K562 (cell line): ENCODE measurements at regions not wholly inside any gene's neighbourhood (a gene's known extent, or its start where the extent isn't known, plus 50 kb on each side); places are given as distances from the start of the nearest gene placed in this dataset.

Source experiments
- ARID1B ChIP-seq: fragments of 450-650 bp; IDR thresholded peaks from 2 replicates; pipeline ENCODE4 v1.6.1; 2016; ENCODE audit warnings: antibody characterized with exemption, mild to moderate bottlenecking, inconsistent platforms
- ARID2 ChIP-seq: fragments of 450-650 bp; IDR thresholded peaks from 2 replicates; pipeline ENCODE4 v1.6.1; 2017; ENCODE audit warnings: antibody characterized with exemption, mild to moderate bottlenecking
- BRF1 ChIP-seq: IDR thresholded peaks from 3 replicates; pipeline ENCODE4 v1.6.1; 2011; ENCODE audit warnings: borderline replicate concordance, mild to moderate bottlenecking; ENCODE audit not compliant: insufficient read length; ENCODE audit errors: extremely low read depth
- HDAC6 ChIP-seq: IDR thresholded peaks from 2 replicates; pipeline ENCODE4 v1.6.1; 2012; ENCODE audit warnings: low read depth, mild to moderate bottlenecking, control low read depth, inconsistent platforms, low read length, moderate library complexity
- HNRNPK ChIP-seq: fragments of 200-400 bp; formaldehyde crosslinking; IDR thresholded peaks from one replicate; pipeline ENCODE4 v1.6.1; 2018; ENCODE audit warnings: mild to moderate bottlenecking, low read depth, low read length; ENCODE audit not compliant: poor library complexity, severe bottlenecking
- L3MBTL2 ChIP-seq: fragments of 450-650 bp; IDR thresholded peaks from 2 replicates; pipeline ENCODE4 v1.6.1; 2016; ENCODE audit warnings: mild to moderate bottlenecking, moderate library complexity
- NFE2L1 ChIP-seq: fragments of 450-650 bp; IDR thresholded peaks from 2 replicates; pipeline ENCODE4 v1.6.1; 2016; ENCODE audit warnings: missing genetic modification characterization, low read depth, mild to moderate bottlenecking, missing compliant biosample characterization, moderate library complexity, borderline replicate concordance
- RAD21 ChIP-seq, 2 experiments: fragments of 250-450 bp in 1 of 2; fragments of 450-650 bp in 1 of 2; sonication (Bioruptor Pico) in 1 of 2; formaldehyde crosslinking in 1 of 2; IDR thresholded peaks in 1 of 2; conservative IDR thresholded peaks in 1 of 2; 2 replicates each; pipeline versions ENCODE4 v1.4.0 to v1.8.0; 2020 to 2022; ENCODE audit warnings: mild to moderate bottlenecking in 2 of 2, moderate library complexity in 1 of 2
- RBBP5 ChIP-seq: fragments of 200-600 bp; sonication (generic); IDR thresholded peaks from 2 replicates; pipeline ENCODE4 v1.6.1; 2012; ENCODE audit warnings: borderline replicate concordance, mild to moderate bottlenecking, low read length, control low read depth, inconsistent platforms; ENCODE audit not compliant: insufficient read depth, poor library complexity, severe bottlenecking
- RFX5 ChIP-seq: IDR thresholded peaks from 2 replicates; pipeline ENCODE4 v1.6.1; 2011; ENCODE audit warnings: low read depth, mild to moderate bottlenecking, improper control_type of control experiment, low read length
- SLC30A9 ChIP-seq: fragments of 250-450 bp; sonication (Bioruptor Pico); IDR thresholded peaks from 2 replicates; pipeline ENCODE4 v1.8.0; 2022; ENCODE audit warnings: mild to moderate bottlenecking, moderate library complexity
- TCF7 ChIP-seq: sonication (generic); IDR thresholded peaks from 2 replicates; pipeline ENCODE4 v1.6.1; 2016; ENCODE audit warnings: antibody characterized with exemption, borderline replicate concordance
- THAP7 ChIP-seq: fragments of 250-450 bp; sonication (Bioruptor Pico); IDR thresholded peaks from 2 replicates; pipeline ENCODE4 v1.5.0; 2021
- THRAP3 ChIP-seq: fragments of 450-650 bp; IDR thresholded peaks from 2 replicates; pipeline ENCODE4 v1.6.1; 2016; ENCODE audit warnings: mild to moderate bottlenecking, inconsistent platforms, borderline replicate concordance
- U2AF1 ChIP-seq: fragments of 200-400 bp; formaldehyde crosslinking; optimal IDR thresholded peaks from 2 replicates; pipeline ENCODE3; 2017; ENCODE audit warnings: mild to moderate bottlenecking, low read depth, low read length, moderate library complexity
- ZBTB8A ChIP-seq: fragments of 450-650 bp; IDR thresholded peaks from 2 replicates; pipeline ENCODE4 v1.6.1; 2018; ENCODE audit warnings: mild to moderate bottlenecking, moderate library complexity; ENCODE audit not compliant: partially characterized antibody
- ZNF354B ChIP-seq: fragments of 250-450 bp; sonication (Bioruptor Pico); IDR thresholded peaks from 2 replicates; pipeline ENCODE4 v1.4.0; 2020
- ZNF717 ChIP-seq: fragments of 250-450 bp; sonication (Bioruptor Pico); IDR thresholded peaks from 2 replicates; pipeline ENCODE4 v1.5.0; 2021
- TF ChIP-seq, protein P1 (sequence below), 2 experiments: fragments of 450-650 bp; conservative IDR thresholded peaks; 2 replicates each; pipeline ENCODE4 v1.6.1; 2017; ENCODE audit warnings: mild to moderate bottlenecking in 2 of 2, moderate library complexity in 2 of 2
- TF ChIP-seq, protein P2 (sequence below), 3 experiments: fragments of 200-800 bp in 1 of 3; sonication (Bioruptor generic) in 1 of 3; sonication (generic) in 1 of 3; formaldehyde crosslinking in 1 of 3; IDR thresholded peaks; 2 replicates each; pipeline versions ENCODE4 v1.6.1 to v1.8.0; 2016 to 2022; ENCODE audit warnings: mild to moderate bottlenecking in 2 of 3, missing compliant biosample characterization in 2 of 3, missing genetic modification characterization in 2 of 3, missing genetic modification reagents in 1 of 3
- TF ChIP-seq, protein P3 (sequence below): fragments of 450-650 bp; IDR thresholded peaks from 2 replicates; pipeline ENCODE4 v1.6.1; 2017; ENCODE audit warnings: antibody characterized with exemption, mild to moderate bottlenecking

DNA sequence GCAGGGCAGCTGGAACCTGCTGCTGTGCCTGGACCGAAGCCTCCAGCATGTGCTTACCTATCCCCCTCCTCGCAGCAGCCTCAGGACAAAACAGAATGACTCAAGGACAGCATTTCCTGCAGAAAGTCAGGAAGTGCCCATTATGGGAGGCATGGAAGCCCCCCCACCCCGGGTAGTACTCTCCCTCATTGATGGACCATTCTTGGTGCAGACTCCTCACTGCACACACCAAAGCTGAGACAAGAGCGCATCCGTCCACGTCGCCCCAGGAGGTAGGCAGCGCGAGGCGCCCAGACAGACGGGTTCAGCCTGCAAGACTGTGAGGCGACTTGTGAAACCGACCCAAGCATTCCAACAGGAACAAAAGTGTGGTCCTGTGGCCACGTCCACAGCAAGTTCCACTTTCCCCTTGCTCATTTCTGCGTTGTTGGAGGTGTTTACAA lies 243.9 kb upstream of the ATXN7L3B start (continued):
- TF ChIP-seq, protein P1, sequence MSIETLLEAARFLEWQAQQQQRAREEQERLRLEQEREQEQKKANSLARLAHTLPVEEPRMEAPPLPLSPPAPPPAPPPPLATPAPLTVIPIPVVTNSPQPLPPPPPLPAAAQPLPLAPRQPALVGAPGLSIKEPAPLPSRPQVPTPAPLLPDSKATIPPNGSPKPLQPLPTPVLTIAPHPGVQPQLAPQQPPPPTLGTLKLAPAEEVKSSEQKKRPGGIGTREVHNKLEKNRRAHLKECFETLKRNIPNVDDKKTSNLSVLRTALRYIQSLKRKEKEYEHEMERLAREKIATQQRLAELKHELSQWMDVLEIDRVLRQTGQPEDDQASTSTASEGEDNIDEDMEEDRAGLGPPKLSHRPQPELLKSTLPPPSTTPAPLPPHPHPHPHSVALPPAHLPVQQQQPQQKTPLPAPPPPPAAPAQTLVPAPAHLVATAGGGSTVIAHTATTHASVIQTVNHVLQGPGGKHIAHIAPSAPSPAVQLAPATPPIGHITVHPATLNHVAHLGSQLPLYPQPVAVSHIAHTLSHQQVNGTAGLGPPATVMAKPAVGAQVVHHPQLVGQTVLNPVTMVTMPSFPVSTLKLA (conservative IDR thresholded peaks at IDR 0.05): 0 out of 4 replicates have a peak, but pooled peaks of 1 of the 2 experiments have one; percentile 13
- TF ChIP-seq ARID1B (no peak), THAP7 (CRISPR knock-in tag) (no peak), ARID2 (no peak), RFX5 (no peak), SLC30A9 (CRISPR knock-in tag) (no peak), HNRNPK (no peak), U2AF1 (no peak), THRAP3 (no peak), L3MBTL2 (peak; percentile 68), RBBP5 (peak; percentile 71), TCF7 (no peak), HDAC6 (no peak), NFE2L1 (tag) (no peak), BRF1 (no peak), ZBTB8A (no peak), ZNF717 (CRISPR knock-in tag) (no peak), ZNF354B (CRISPR knock-in tag) (no peak), RAD21 (CRISPR knock-in tag; conservative IDR thresholded peaks at IDR 0.05 in 1 of 2, IDR thresholded peaks at IDR 0.05 in 1 of 2) (no peak)
- TF ChIP-seq, protein P2, sequence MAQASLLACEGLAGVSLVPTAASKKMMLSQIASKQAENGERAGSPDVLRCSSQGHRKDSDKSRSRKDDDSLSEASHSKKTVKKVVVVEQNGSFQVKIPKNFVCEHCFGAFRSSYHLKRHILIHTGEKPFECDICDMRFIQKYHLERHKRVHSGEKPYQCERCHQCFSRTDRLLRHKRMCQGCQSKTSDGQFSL (CRISPR knock-in tag; IDR thresholded peaks at IDR 0.05): peak; percentile 88; the same call in 1 of the 2 replicates
- TF ChIP-seq, protein P2 (tag; IDR thresholded peaks at IDR 0.05): no peak
- TF ChIP-seq, protein P3, sequence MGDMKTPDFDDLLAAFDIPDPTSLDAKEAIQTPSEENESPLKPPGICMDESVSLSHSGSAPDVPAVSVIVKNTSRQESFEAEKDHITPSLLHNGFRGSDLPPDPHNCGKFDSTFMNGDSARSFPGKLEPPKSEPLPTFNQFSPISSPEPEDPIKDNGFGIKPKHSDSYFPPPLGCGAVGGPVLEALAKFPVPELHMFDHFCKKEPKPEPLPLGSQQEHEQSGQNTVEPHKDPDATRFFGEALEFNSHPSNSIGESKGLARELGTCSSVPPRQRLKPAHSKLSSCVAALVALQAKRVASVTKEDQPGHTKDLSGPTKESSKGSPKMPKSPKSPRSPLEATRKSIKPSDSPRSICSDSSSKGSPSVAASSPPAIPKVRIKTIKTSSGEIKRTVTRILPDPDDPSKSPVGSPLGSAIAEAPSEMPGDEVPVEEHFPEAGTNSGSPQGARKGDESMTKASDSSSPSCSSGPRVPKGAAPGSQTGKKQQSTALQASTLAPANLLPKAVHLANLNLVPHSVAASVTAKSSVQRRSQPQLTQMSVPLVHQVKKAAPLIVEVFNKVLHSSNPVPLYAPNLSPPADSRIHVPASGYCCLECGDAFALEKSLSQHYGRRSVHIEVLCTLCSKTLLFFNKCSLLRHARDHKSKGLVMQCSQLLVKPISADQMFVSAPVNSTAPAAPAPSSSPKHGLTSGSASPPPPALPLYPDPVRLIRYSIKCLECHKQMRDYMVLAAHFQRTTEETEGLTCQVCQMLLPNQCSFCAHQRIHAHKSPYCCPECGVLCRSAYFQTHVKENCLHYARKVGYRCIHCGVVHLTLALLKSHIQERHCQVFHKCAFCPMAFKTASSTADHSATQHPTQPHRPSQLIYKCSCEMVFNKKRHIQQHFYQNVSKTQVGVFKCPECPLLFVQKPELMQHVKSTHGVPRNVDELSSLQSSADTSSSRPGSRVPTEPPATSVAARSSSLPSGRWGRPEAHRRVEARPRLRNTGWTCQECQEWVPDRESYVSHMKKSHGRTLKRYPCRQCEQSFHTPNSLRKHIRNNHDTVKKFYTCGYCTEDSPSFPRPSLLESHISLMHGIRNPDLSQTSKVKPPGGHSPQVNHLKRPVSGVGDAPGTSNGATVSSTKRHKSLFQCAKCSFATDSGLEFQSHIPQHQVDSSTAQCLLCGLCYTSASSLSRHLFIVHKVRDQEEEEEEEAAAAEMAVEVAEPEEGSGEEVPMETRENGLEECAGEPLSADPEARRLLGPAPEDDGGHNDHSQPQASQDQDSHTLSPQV: peak; percentile 50; the same call in 1 of the 2 replicates
